ENCODE measurements at regions not wholly inside any gene's neighbourhood (a gene's known extent, or its start where the extent isn't known, plus 50 kb on each side); places are given as distances from the start of the nearest gene placed in this dataset.
A peak's percentile ranks its signal among the peaks of the same experiment; 100 is the strongest.

DNA sequence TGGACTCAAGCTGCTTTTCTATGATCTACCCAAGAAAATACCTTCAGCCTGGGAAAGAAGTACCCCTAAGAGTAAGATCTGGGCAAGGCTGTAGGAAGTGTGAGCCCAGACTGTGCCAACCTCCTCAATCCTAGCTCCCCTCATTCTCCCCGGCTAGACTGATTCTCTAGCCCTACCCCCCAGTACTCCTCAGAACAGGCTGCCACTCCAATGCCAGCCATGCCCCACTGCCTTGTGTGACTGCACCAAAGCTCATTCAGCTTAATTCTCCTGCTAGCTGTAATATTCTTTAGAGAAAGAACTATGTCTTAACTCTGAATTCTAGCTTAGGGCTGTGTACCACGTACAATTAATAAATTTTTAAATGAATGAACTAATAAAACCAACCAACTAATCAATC, 92.6 kb upstream of the AKIP1 start:
- no peak overlapping the region for H3K27ac ChIP-seq (ENCODE audit: insufficient read length, low read depth, low read length)
- Mint-ChIP-seq H3K4me1 (peaks cover 12 to 20% of the 10 kb centered on the region in 2 experiments), H3K27ac (peak overlapping the region in 1 of 3 experiments; percentile 56; a peak in 1 of 7 replicates), H3K36me3 (ENCODE audit: insufficient read depth in 1 of 3, low read depth in 3 of 3) (peaks cover 0 to 5% (median 0%) of the 10 kb centered on the region in 3 experiments; a peak in 2 of 7 replicates), H3K9me3 (peaks cover 5% of the 10 kb centered on the region in 2 experiments; a peak in 3 of 5 replicates), H3K27me3 (ENCODE audit: low read depth) (no peaks in the 10 kb centered on the region), H3K4me3 (no peak overlapping the region; a peak in 1 of 5 replicates)
- peaks cover 10% of the 10 kb centered on the region for H3K4me1 ChIP-seq (ENCODE audit: insufficient read depth, low read length)
- no peak overlapping the region for H2BK120ac ChIP-seq (ENCODE audit: low read depth, low read length, poor library complexity, severe bottlenecking)
- no peak overlapping the region for H2BK5ac ChIP-seq (ENCODE audit: insufficient read length, low read length)
- H3K23me2 ChIP-seq (ENCODE audit: insufficient read length, low read depth, low read length, poor library complexity, severe bottlenecking) = no peaks in the 10 kb centered on the region
- no peak for DNase-seq
- H3K79me1 ChIP-seq (ENCODE audit: insufficient read depth, low read depth, low read length, poor library complexity, severe bottlenecking) = no peaks in the 10 kb centered on the region
- H4K91ac ChIP-seq (ENCODE audit: insufficient read length, low read depth, low read length) = no peak overlapping the region
- TF ChIP-seq, protein P1, sequence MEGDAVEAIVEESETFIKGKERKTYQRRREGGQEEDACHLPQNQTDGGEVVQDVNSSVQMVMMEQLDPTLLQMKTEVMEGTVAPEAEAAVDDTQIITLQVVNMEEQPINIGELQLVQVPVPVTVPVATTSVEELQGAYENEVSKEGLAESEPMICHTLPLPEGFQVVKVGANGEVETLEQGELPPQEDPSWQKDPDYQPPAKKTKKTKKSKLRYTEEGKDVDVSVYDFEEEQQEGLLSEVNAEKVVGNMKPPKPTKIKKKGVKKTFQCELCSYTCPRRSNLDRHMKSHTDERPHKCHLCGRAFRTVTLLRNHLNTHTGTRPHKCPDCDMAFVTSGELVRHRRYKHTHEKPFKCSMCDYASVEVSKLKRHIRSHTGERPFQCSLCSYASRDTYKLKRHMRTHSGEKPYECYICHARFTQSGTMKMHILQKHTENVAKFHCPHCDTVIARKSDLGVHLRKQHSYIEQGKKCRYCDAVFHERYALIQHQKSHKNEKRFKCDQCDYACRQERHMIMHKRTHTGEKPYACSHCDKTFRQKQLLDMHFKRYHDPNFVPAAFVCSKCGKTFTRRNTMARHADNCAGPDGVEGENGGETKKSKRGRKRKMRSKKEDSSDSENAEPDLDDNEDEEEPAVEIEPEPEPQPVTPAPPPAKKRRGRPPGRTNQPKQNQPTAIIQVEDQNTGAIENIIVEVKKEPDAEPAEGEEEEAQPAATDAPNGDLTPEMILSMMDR (conservative IDR thresholded peaks at IDR 0.05) = no peak
- no peaks in the 10 kb centered on the region for H4K20me1 ChIP-seq (ENCODE audit: control insufficient read depth, insufficient read depth, insufficient read length)
- no peaks in the 10 kb centered on the region for H3K27me3 ChIP-seq (ENCODE audit: insufficient read depth, low read length)
- H2BK12ac ChIP-seq (ENCODE audit: insufficient read length, low read depth, low read length) = no peak overlapping the region
- H3K56ac ChIP-seq (ENCODE audit: insufficient read length, low read depth, low read length) = no peak overlapping the region
- H3K18ac ChIP-seq (ENCODE audit: insufficient read length, low read depth, low read length) = no peak overlapping the region
- H4K8ac ChIP-seq (replicated peaks; ENCODE audit: insufficient read length, low read depth, low read length) = no peak overlapping the region
- no peak overlapping the region for H2BK20ac ChIP-seq (ENCODE audit: low read depth, low read length, poor library complexity, severe bottlenecking)
- WGBS (ENCODE audit: extremely low coverage, insufficient read length, low lambda C conversion rate) = no CpG with 5 or more reads among the region's 2 CpGs
- H3K4ac ChIP-seq (ENCODE audit: low read depth, low read length) = no peak overlapping the region
- no peak overlapping the region for H2AFZ ChIP-seq (ENCODE audit: low read length)
- no peak overlapping the region for H3K23ac ChIP-seq (ENCODE audit: insufficient read length, low read depth, low read length)
- H3K9me3 ChIP-seq (ENCODE audit: control insufficient read depth, low read depth, low read length) = no peaks in the 10 kb centered on the region
- no peak overlapping the region for H2AK5ac ChIP-seq (ENCODE audit: insufficient read length, low read length)
- H2BK15ac ChIP-seq (ENCODE audit: low read depth, low read length) = no peak overlapping the region
- no peak overlapping the region for H3K14ac ChIP-seq (ENCODE audit: insufficient read depth, low read length)
- H3K9ac ChIP-seq (ENCODE audit: extremely low read depth, insufficient read length, low read length) = no peak overlapping the region
- H4K5ac ChIP-seq (ENCODE audit: insufficient read length, low read depth, low read length) = no peak overlapping the region
- no peak overlapping the region for H3K4me2 ChIP-seq (ENCODE audit: insufficient read depth, insufficient read length, low read length)
- no peaks in the 10 kb centered on the region for H3K79me2 ChIP-seq (ENCODE audit: insufficient read depth, low read length)
- no peak overlapping the region for H3T11ph ChIP-seq (ENCODE audit: low read length)

All from H9 (cell line).